Stomach (tissue), 8 donors: ENCODE measurements at regions not wholly inside any gene's neighbourhood (a gene's known extent, or its start where the extent isn't known, plus 50 kb on each side); places are given as distances from the start of the nearest gene placed in this dataset.

Source experiments
- DNase-seq, 2 donors: peaks; one replicate each; pipeline versions ENCODE4 v3.0.0 to v3.0.0-alpha.2; 2013 to 2019
- H3K27ac ChIP-seq, 5 donors: fragments of 200-600 bp in 4 of 5; sonication (generic) in 4 of 5; one replicate each; pipeline ENCODE4 v1.5.1; 2013 to 2019; ENCODE audit warnings: mild to moderate bottlenecking in 1 of 5, moderate library complexity in 1 of 5
- H3K27me3 ChIP-seq, 3 donors: fragments of 200-600 bp; sonication (generic); one replicate each; pipeline ENCODE4 v1.5.1; 2017 to 2019; ENCODE audit warnings: mixed run types in 1 of 3
- H3K36me3 ChIP-seq, 4 donors: fragments of 200-600 bp; sonication (generic); 1 replicate in 3 of 4; 2 replicates in 1 of 4; pipeline ENCODE4 v1.5.1; 2016 to 2019
- H3K4me1 ChIP-seq, 4 donors: fragments of 200-600 bp; sonication (generic); one replicate each; pipeline ENCODE4 v1.5.1; 2016 to 2019
- H3K4me3 ChIP-seq, 4 donors: fragments of 200-600 bp; sonication (generic) in 3 of 4; one replicate each; pipeline ENCODE4 v1.5.1; 2016 to 2019; ENCODE audit warnings: mild to moderate bottlenecking in 1 of 4
- H3K9me3 ChIP-seq, 4 donors: fragments of 200-600 bp; sonication (generic); one replicate each; pipeline ENCODE4 v1.5.1; 2016 to 2019
- EP300 ChIP-seq: sonication (generic); formaldehyde crosslinking; IDR thresholded peaks from one replicate; pipeline ENCODE4 v1.6.1; 2017; ENCODE audit warnings: antibody characterized with exemption
- POLR2A ChIP-seq, 4 donors: fragments of 450-650 bp; IDR thresholded peaks; one replicate each; pipeline ENCODE4 v1.6.1; 2016; ENCODE audit warnings: antibody characterized with exemption in 4 of 4, control low read depth in 2 of 4, mild to moderate bottlenecking in 1 of 4, moderate library complexity in 1 of 4
- POLR2AphosphoS5 ChIP-seq, 3 donors: sonication (generic); formaldehyde crosslinking; IDR thresholded peaks; one replicate each; pipeline ENCODE4 v1.6.1; 2016; ENCODE audit warnings: antibody characterized with exemption in 3 of 3
- WGBS, 5 donors: extraction: QIAGEN DNeasy Blood & Tissue Kit in 3 of 5; methylation state at CpG; one replicate each; pipeline versions ENCODE4 v1.1.5 to v1.1.7; 2013 to 2018; 5-methylcytosine and 5-hydroxymethylcytosine counted together
- intact Hi-C: fragments of 100-400 bp; cut with DNase I; formaldehyde crosslinking; loops from one replicate; pipeline ENCODE4 v1.15.1; 2023; ENCODE audit warnings: low total_unique reads
- TF ChIP-seq, protein P1 (sequence below), 7 experiments: fragments of 450-650 bp in 4 of 7; fragments of 200-600 bp in 3 of 7; sonication (generic) in 3 of 7; IDR thresholded peaks; one replicate each; pipeline ENCODE4 v1.5.1; 2016 to 2019; ENCODE audit warnings: antibody characterized with exemption in 7 of 7, control low read depth in 2 of 7, mild to moderate bottlenecking in 1 of 7
- donor health status: healthy with polysubstance abuse.
- donor health status: Bipolar disorder and iron deficiency.
- donor health status: healthy.

DNA sequence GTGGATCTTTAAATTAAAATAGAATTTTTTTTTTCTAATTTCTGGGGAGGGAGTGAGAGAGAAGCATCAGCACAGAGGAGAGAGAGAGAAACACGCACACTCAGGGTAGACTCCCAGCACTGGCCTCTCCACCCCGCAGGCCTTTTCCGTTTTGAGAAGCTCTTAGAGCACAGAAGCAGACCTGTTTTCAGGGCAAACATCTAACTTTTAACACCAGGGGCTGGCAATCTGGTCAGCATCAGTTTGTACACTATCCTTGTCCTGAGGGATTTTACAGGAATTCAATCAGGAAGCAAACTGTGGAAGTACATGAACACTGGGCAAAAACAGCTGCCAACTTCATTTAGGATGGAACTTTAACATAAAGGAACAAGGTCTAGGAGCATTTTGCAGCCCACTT, 117.9 kb upstream of the ESRRG start:
- H3K36me3 ChIP-seq = no peaks in the 10 kb centered on the region
- intact Hi-C loops = no loop called here
- TF ChIP-seq, protein P1, sequence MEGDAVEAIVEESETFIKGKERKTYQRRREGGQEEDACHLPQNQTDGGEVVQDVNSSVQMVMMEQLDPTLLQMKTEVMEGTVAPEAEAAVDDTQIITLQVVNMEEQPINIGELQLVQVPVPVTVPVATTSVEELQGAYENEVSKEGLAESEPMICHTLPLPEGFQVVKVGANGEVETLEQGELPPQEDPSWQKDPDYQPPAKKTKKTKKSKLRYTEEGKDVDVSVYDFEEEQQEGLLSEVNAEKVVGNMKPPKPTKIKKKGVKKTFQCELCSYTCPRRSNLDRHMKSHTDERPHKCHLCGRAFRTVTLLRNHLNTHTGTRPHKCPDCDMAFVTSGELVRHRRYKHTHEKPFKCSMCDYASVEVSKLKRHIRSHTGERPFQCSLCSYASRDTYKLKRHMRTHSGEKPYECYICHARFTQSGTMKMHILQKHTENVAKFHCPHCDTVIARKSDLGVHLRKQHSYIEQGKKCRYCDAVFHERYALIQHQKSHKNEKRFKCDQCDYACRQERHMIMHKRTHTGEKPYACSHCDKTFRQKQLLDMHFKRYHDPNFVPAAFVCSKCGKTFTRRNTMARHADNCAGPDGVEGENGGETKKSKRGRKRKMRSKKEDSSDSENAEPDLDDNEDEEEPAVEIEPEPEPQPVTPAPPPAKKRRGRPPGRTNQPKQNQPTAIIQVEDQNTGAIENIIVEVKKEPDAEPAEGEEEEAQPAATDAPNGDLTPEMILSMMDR (IDR thresholded peaks at IDR 0.05) = no peak
- TF ChIP-seq POLR2AphosphoS5 (IDR thresholded peaks at IDR 0.05) (no peak), EP300 (no peak), POLR2A (IDR thresholded peaks at IDR 0.05) (no peak)
- no peak overlapping the region for H3K27ac ChIP-seq
- H3K4me1 ChIP-seq = no peaks in the 10 kb centered on the region
- H3K4me3 ChIP-seq = no peak overlapping the region
- H3K27me3 ChIP-seq = no peaks in the 10 kb centered on the region
- 75 to 90% (median 78%) methylated on average over 3 of the region's 3 CpGs for WGBS, 5 donors
- DNase-seq = no peak
- H3K9me3 ChIP-seq = no peaks in the 10 kb centered on the region

DNA sequence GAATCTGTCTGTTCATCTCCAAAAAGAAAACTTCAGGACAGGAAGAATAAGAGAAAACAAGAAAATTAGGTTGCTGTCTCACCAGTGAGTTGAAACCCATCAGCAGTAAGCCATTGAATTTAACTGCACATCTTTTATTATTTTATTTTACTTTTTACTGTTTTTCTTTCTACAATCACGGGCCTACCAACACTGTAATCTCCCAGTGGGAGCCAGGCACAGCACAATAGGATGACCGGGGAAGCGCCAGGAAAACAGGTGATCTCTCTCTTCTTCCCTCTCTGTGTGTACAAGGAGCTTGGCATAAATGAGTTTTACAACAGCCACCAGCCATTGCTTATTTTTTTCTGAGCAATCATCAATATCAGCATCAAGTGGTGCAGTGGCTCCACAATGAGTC, 113.1 kb upstream of the ESRRG start:
- Histone ChIP-seq H3K27me3 (no peaks in the 10 kb centered on the region), H3K4me1 (no peaks in the 10 kb centered on the region), H3K9me3 (no peaks in the 10 kb centered on the region), H3K36me3 (no peaks in the 10 kb centered on the region), H3K27ac (no peak overlapping the region), H3K4me3 (no peak overlapping the region)
- WGBS, 5 donors = 85 to 92% (median 87%) methylated on average over 3 of the region's 3 CpGs
- intact Hi-C loops = no loop called here
- no peak for DNase-seq
- TF ChIP-seq, protein P1 (IDR thresholded peaks at IDR 0.05) = no peak
- no peak for TF ChIP-seq POLR2AphosphoS5 (IDR thresholded peaks at IDR 0.05)
- TF ChIP-seq EP300 = no peak
- no peak for TF ChIP-seq POLR2A (IDR thresholded peaks at IDR 0.05)

DNA sequence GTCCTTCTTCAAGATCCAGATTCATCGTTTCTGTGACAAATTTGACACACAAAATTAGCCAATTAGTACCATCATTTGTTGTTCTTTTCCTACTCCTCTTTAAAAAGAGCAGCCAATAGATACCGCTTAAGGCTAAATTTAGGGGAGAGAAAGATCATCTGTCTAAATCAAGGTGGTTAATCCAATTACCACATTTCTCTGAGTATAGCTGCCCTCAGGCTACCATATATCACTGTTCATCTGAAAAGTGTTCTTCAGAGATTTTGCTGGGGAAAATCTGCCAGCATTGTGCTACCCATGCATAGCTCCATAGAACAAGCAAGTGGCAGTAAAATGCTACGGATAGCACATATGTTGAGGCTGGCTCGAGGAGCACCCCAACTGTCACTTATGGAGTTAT, 110.3 kb upstream of the ESRRG start:
- no peaks in the 10 kb centered on the region for H3K27me3 ChIP-seq
- H3K9me3 ChIP-seq = no peaks in the 10 kb centered on the region
- no peaks in the 10 kb centered on the region for H3K36me3 ChIP-seq
- TF ChIP-seq EP300 (no peak), POLR2A (IDR thresholded peaks at IDR 0.05) (no peak), POLR2AphosphoS5 (IDR thresholded peaks at IDR 0.05) (no peak)
- TF ChIP-seq, protein P1 (IDR thresholded peaks at IDR 0.05) = no peak
- no peak overlapping the region for H3K27ac ChIP-seq
- H3K4me3 ChIP-seq = no peak overlapping the region
- WGBS, 5 donors = 84 to 93% (median 88%) methylated on average over 4 of the region's 4 CpGs
- intact Hi-C loops = no loop called here
- no peaks in the 10 kb centered on the region for H3K4me1 ChIP-seq
- no peak for DNase-seq

DNA sequence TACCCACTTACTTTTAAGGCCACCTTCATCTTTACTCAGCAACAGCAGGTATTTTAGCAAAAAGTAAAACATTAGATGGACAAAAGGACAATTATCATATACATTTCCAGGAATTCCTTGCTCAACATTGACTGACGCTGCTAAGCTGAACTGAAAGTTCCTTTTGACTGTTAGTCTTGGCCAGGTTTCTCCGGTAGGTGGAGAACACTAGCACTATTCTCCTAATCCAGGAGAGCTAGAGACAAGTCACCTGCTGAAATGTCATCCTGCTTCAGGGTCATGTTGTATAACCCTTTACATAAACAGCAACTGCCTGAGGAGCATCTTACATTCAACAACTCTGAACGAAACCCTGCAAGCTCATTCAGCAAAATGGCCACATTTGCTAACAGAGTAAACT, 109.0 kb upstream of the ESRRG start:
- Histone ChIP-seq H3K27me3 (no peaks in the 10 kb centered on the region), H3K9me3 (no peaks in the 10 kb centered on the region), H3K36me3 (no peaks in the 10 kb centered on the region), H3K4me3 (no peak overlapping the region), H3K27ac (no peak overlapping the region), H3K4me1 (no peaks in the 10 kb centered on the region)
- peak in 1 of 2 donors; percentile 26 for DNase-seq
- 37 to 66% (median 47%) methylated on average over 3 of the region's 3 CpGs for WGBS, 5 donors
- intact Hi-C loops = no loop called here
- TF ChIP-seq POLR2AphosphoS5 (IDR thresholded peaks at IDR 0.05) (no peak), EP300 (no peak)
- TF ChIP-seq, protein P1 (IDR thresholded peaks at IDR 0.05) = peak in 2 of 7 experiments; percentile 8 to 30
